Peyer's patch (tissue), 4 donors: ENCODE measurements at regions not wholly inside any gene's neighbourhood (a gene's known extent, or its start where the extent isn't known, plus 50 kb on each side); places are given as distances from the start of the nearest gene placed in this dataset.

Experiments
- CTCF ChIP-seq, 6 experiments: fragments of 450-650 bp in 4 of 6; fragments of 200-600 bp in 2 of 6; sonication (generic) in 1 of 6; IDR thresholded peaks; one replicate each; pipeline ENCODE4 v1.5.1; 2017 to 2019; ENCODE audit warnings: antibody characterized with exemption in 6 of 6, mild to moderate bottlenecking in 3 of 6, moderate library complexity in 1 of 6
- POLR2A ChIP-seq, 2 donors: fragments of 450-650 bp; IDR thresholded peaks; one replicate each; pipeline ENCODE4 v1.5.1; 2017; ENCODE audit warnings: antibody characterized with exemption in 2 of 2, mild to moderate bottlenecking in 2 of 2, moderate library complexity in 2 of 2

GRCh38 chrX:20863649-20864048 is 510.6 kb upstream of the CNKSR2 start:
- no peak for TF ChIP-seq CTCF (IDR thresholded peaks at IDR 0.05)
- no peak for TF ChIP-seq POLR2A (IDR thresholded peaks at IDR 0.05)
